Prostate gland (tissue), 2 donors: ENCODE measurements at regions not wholly inside any gene's neighbourhood (a gene's known extent, or its start where the extent isn't known, plus 50 kb on each side); places are given as distances from the start of the nearest gene placed in this dataset.
"Not testable (repeated sequence)": the region's sequence is repeated elsewhere in the genome, so short reads cannot be mapped to it uniquely, and the experiment has no call there.

Experiments used
- POLR2A ChIP-seq: fragments of 450-650 bp; IDR thresholded peaks from one replicate; pipeline ENCODE4 v1.6.1; 2016; ENCODE audit warnings: antibody characterized with exemption, mild to moderate bottlenecking
- POLR2AphosphoS5 ChIP-seq: sonication (generic); formaldehyde crosslinking; IDR thresholded peaks from one replicate; pipeline ENCODE4 v1.6.1; 2017; ENCODE audit warnings: antibody characterized with exemption
- TF ChIP-seq, protein P1 (sequence below), 4 experiments: fragments of 200-600 bp in 2 of 4; fragments of 450-650 bp in 2 of 4; sonication (generic) in 2 of 4; IDR thresholded peaks; 1 replicate in 3 of 4; 2 replicates in 1 of 4; pipeline ENCODE4 v1.5.1; 2016 to 2019; ENCODE audit warnings: antibody characterized with exemption in 4 of 4, mild to moderate bottlenecking in 2 of 4, moderate library complexity in 2 of 4

DNA sequence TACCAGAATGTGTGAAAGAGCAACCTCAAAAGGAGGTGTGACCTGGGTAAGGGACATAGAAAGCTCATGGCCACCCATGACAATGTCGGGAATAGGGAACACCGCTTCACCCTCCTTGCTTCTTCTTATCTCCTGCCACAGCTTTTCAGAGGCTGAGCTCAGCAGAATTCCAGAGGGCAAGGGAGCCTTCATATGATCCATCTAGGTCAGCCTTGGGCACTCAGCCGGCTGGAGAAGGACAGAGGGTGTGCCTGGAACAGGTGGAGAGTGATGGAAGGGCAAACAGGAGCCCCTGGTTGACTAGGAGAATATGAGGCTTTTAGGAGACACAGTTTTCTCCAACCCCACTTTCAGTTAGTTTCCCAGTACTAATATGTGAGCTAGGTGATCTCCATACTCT lies 74.6 kb upstream of the ROPN1 start:
- TF ChIP-seq, protein P1, sequence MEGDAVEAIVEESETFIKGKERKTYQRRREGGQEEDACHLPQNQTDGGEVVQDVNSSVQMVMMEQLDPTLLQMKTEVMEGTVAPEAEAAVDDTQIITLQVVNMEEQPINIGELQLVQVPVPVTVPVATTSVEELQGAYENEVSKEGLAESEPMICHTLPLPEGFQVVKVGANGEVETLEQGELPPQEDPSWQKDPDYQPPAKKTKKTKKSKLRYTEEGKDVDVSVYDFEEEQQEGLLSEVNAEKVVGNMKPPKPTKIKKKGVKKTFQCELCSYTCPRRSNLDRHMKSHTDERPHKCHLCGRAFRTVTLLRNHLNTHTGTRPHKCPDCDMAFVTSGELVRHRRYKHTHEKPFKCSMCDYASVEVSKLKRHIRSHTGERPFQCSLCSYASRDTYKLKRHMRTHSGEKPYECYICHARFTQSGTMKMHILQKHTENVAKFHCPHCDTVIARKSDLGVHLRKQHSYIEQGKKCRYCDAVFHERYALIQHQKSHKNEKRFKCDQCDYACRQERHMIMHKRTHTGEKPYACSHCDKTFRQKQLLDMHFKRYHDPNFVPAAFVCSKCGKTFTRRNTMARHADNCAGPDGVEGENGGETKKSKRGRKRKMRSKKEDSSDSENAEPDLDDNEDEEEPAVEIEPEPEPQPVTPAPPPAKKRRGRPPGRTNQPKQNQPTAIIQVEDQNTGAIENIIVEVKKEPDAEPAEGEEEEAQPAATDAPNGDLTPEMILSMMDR (IDR thresholded peaks at IDR 0.05), result not testable (repeated sequence)
- TF ChIP-seq POLR2A, POLR2AphosphoS5: not testable (repeated sequence)
